A673 (cell line): ENCODE measurements at regions not wholly inside any gene's neighbourhood (a gene's known extent, or its start where the extent isn't known, plus 50 kb on each side); places are given as distances from the start of the nearest gene placed in this dataset.

ENCODE experiments used
- BruUV-seq: library from RNA; stranded (reverse); fragments of 400-500 nt; replicated peaks from 2 replicates; lab custom pipeline; 2021; lab: Mats Ljungman, UMichigan
- CTCF ChIA-PET: fragments of 300-600 bp; sonication (Branson Sonifier 250); formaldehyde crosslinking; loops from one replicate; lab custom pipeline; 2022; ENCODE audit warnings: antibody characterized with exemption; lab: Charles Lee
- POLR2A ChIA-PET: fragments of 300-600 bp; sonication (Branson Sonifier 250); formaldehyde crosslinking; loops from one replicate; lab custom pipeline; 2022; ENCODE audit warnings: antibody characterized with exemption; ENCODE audit not compliant: low non-redundant PET; lab: Charles Lee
- DNase-seq: peaks from one replicate; pipeline ENCODE4 v3.0.0-alpha.2; 2015; ENCODE audit warnings: low spot score
- H3K27ac ChIP-seq: fragments of 200-600 bp; sonication (generic); 2 replicates; pipeline ENCODE4 v1.5.1; 2016; ENCODE audit warnings: mixed run types, low read depth, mild to moderate bottlenecking, mixed read lengths, antibody characterized with exemption, low read length; ENCODE audit not compliant: poor library complexity, severe bottlenecking
- H3K27me3 ChIP-seq: fragments of 200-600 bp; sonication (generic); replicated peaks from 2 replicates; pipeline ENCODE4 v1.6.1; 2017; ENCODE audit warnings: mixed run types, low read depth, mild to moderate bottlenecking, mixed read lengths, antibody characterized with exemption, low read length; ENCODE audit not compliant: insufficient read depth, poor library complexity
- H3K36me3 ChIP-seq: fragments of 200-600 bp; sonication (generic); 2 replicates; pipeline ENCODE4 v1.6.1; 2016; ENCODE audit warnings: mixed run types, mild to moderate bottlenecking, mixed read lengths, antibody characterized with exemption, low read length; ENCODE audit not compliant: insufficient read depth, poor library complexity, severe bottlenecking
- H3K4me1 ChIP-seq: fragments of 200-600 bp; sonication (generic); 2 replicates; pipeline ENCODE4 v1.6.1; 2017; ENCODE audit warnings: mixed run types, mild to moderate bottlenecking, mixed read lengths, antibody characterized with exemption, low read length; ENCODE audit not compliant: insufficient read depth, poor library complexity, severe bottlenecking
- H3K4me3 ChIP-seq: fragments of 200-600 bp; sonication (generic); 2 replicates; pipeline ENCODE4 v1.5.1; 2016; ENCODE audit warnings: low read depth, mixed run types, mild to moderate bottlenecking, mixed read lengths, low read length; ENCODE audit not compliant: poor library complexity, severe bottlenecking
- H3K9me3 ChIP-seq: fragments of 200-600 bp; sonication (generic); 2 replicates; pipeline ENCODE4 v1.6.1; 2016; ENCODE audit warnings: mixed run types, low read depth, mild to moderate bottlenecking, mixed read lengths, antibody characterized with exemption, low read length; ENCODE audit not compliant: poor library complexity, severe bottlenecking
- EZH2 ChIP-seq: fragments of 200-600 bp; sonication (generic); IDR thresholded peaks from 2 replicates; pipeline ENCODE4 v1.6.1; 2017; ENCODE audit warnings: borderline replicate concordance, low read depth, mild to moderate bottlenecking, mixed read lengths, antibody characterized with exemption, low read length; ENCODE audit not compliant: poor library complexity, severe bottlenecking
- intact Hi-C: fragments of 100-400 bp; cut with micrococcal nuclease; formaldehyde crosslinking; loops from one replicate; pipeline ENCODE4 v1.10.0; 2022; ENCODE audit not compliant: unreplicated experiment
- TF ChIP-seq, protein P1 (sequence below): fragments of 300-800, 200-600 bp; sonication (generic); conservative IDR thresholded peaks from 2 replicates; pipeline ENCODE4 v1.5.1; 2017; ENCODE audit warnings: low read depth, mild to moderate bottlenecking, antibody characterized with exemption, low read length, moderate library complexity, mixed read lengths

DNA sequence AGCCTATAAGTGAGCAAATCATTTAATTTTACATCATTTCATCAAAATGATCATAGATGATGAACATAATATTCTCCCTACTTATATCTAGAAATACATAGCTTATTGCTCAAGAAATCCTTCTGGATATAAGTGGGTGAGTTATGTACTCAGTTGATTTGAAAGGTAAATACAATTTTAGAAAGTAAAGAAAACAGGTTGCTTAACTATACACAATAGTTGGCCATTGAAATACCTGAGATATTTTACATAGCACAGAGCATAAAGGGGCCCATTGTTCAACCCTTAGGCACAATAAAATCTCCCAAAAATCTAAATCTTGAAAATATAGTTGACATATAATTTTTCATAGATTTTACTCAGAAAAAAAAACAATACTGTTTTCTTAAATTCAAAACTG is 782.0 kb upstream of the KLHL1 start:
- TF ChIP-seq EZH2, result no peak
- TF ChIP-seq, protein P1, sequence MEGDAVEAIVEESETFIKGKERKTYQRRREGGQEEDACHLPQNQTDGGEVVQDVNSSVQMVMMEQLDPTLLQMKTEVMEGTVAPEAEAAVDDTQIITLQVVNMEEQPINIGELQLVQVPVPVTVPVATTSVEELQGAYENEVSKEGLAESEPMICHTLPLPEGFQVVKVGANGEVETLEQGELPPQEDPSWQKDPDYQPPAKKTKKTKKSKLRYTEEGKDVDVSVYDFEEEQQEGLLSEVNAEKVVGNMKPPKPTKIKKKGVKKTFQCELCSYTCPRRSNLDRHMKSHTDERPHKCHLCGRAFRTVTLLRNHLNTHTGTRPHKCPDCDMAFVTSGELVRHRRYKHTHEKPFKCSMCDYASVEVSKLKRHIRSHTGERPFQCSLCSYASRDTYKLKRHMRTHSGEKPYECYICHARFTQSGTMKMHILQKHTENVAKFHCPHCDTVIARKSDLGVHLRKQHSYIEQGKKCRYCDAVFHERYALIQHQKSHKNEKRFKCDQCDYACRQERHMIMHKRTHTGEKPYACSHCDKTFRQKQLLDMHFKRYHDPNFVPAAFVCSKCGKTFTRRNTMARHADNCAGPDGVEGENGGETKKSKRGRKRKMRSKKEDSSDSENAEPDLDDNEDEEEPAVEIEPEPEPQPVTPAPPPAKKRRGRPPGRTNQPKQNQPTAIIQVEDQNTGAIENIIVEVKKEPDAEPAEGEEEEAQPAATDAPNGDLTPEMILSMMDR, result no peak
- BruUV-seq, result no TSS peak
- ChIA-PET CTCF (no interaction called here), POLR2A (no interaction called here)
- intact Hi-C loops, result no loop called here
- H3K4me1 ChIP-seq, result no peaks in the 10 kb centered on the region
- no peaks in the 10 kb centered on the region for H3K27me3 ChIP-seq
- no peak overlapping the region for H3K27ac ChIP-seq
- no peaks in the 10 kb centered on the region for H3K36me3 ChIP-seq
- H3K9me3 ChIP-seq, result no peaks in the 10 kb centered on the region
- no peak overlapping the region for H3K4me3 ChIP-seq
- no peak for DNase-seq

- POLR2A ChIA-PET, result no interaction called here
- BruUV-seq, result no TSS peak
- TF ChIP-seq EZH2, result no peak
- TF ChIP-seq, protein P1, result no peak
These were observed 780.9 kb upstream of the KLHL1 start for GRCh38 chr13:70889163-70889562.

GRCh38 chr13:70884196-70884595 is 775.9 kb upstream of the KLHL1 start:
- no peak overlapping the region for H3K4me3 ChIP-seq
- CTCF ChIA-PET, result no interaction called here
- DNase-seq, result no peak
- no peak for TF ChIP-seq EZH2
- TF ChIP-seq, protein P1, result no peak
- no TSS peak for BruUV-seq
- no peak overlapping the region for H3K27ac ChIP-seq
- intact Hi-C loops, result no loop called here
- H3K27me3 ChIP-seq, result no peaks in the 10 kb centered on the region
- H3K36me3 ChIP-seq, result no peaks in the 10 kb centered on the region
- POLR2A ChIA-PET, result no interaction called here
- peaks cover 6% of the 10 kb centered on the region for H3K9me3 ChIP-seq
- H3K4me1 ChIP-seq, result no peaks in the 10 kb centered on the region

More at GRCh38 chr13:70889163-70889562, 780.9 kb upstream of the KLHL1 start:
- intact Hi-C loops, result no loop called here
- no peaks in the 10 kb centered on the region for H3K36me3 ChIP-seq
- H3K27me3 ChIP-seq, result no peaks in the 10 kb centered on the region
- CTCF ChIA-PET, result no interaction called here
- H3K4me1 ChIP-seq, result no peaks in the 10 kb centered on the region
- DNase-seq, result no peak
- H3K4me3 ChIP-seq, result no peak overlapping the region
- H3K9me3 ChIP-seq, result peaks cover 3% of the 10 kb centered on the region
- no peak overlapping the region for H3K27ac ChIP-seq
